H7 (cell line): ENCODE measurements at regions not wholly inside any gene's neighbourhood (a gene's known extent, or its start where the extent isn't known, plus 50 kb on each side); places are given as distances from the start of the nearest gene placed in this dataset.
"Not testable (repeated sequence)": the region's sequence is repeated elsewhere in the genome, so short reads cannot be mapped to it uniquely, and the experiment has no call there.

ENCODE experiments used
- DNase-seq: peaks from one replicate; pipeline ENCODE4 v3.0.0; 2012
- H3K27me3 ChIP-seq: 2 replicates; pipeline ENCODE4 v1.6.0; 2011; ENCODE audit warnings: mild to moderate bottlenecking, low read length; ENCODE audit not compliant: control insufficient read depth, insufficient read depth
- H3K36me3 ChIP-seq: replicated peaks from 2 replicates; pipeline ENCODE4 v1.5.1; 2011; ENCODE audit warnings: low read length; ENCODE audit not compliant: control insufficient read depth, insufficient read depth
- H3K4me3 ChIP-seq: 2 replicates; pipeline ENCODE4 v1.5.1; 2011; ENCODE audit warnings: low read depth, mild to moderate bottlenecking, control low read depth, low read length, moderate library complexity; ENCODE audit not compliant: insufficient read depth

- Histone ChIP-seq H3K4me3 (no peak overlapping the region), H3K27me3 (no peaks in the 10 kb centered on the region; the same call in 1 of the 2 replicates), H3K36me3 (no peaks in the 10 kb centered on the region)
- DNase-seq: no peak
These were observed 77.4 kb upstream of the SULF2 start for GRCh38 chr20:47862574-47863240.

GRCh38 chr20:47861116-47861515 is 75.8 kb upstream of the SULF2 start:
- Histone ChIP-seq H3K36me3 (no peaks in the 10 kb centered on the region), H3K27me3 (no peaks in the 10 kb centered on the region; the same call in 1 of the 2 replicates), H3K4me3 (no peak overlapping the region)
- DNase-seq: no peak

- Histone ChIP-seq H3K27me3 (no peaks in the 10 kb centered on the region), H3K36me3 (no peaks in the 10 kb centered on the region), H3K4me3 (no peak overlapping the region)
- DNase-seq: no peak
These were observed 75.0 kb upstream of the SULF2 start for GRCh38 chr20:47860049-47860830.

GRCh38 chr20:47859278-47859677 is 74.0 kb upstream of the SULF2 start:
- H3K36me3 ChIP-seq: no peaks in the 10 kb centered on the region
- no peaks in the 10 kb centered on the region for H3K27me3 ChIP-seq
- no peak for DNase-seq
- no peak overlapping the region for H3K4me3 ChIP-seq

GRCh38 chr20:47857569-47858464 is 72.5 kb upstream of the SULF2 start:
- peak; percentile 52 for DNase-seq
- Histone ChIP-seq H3K4me3 (no peak overlapping the region), H3K36me3 (no peaks in the 10 kb centered on the region), H3K27me3 (no peaks in the 10 kb centered on the region)

GRCh38 chr20:47857187-47857568 is 71.9 kb upstream of the SULF2 start:
- peak; percentile 47 for DNase-seq
- Histone ChIP-seq H3K36me3 (no peaks in the 10 kb centered on the region), H3K4me3 (no peak overlapping the region), H3K27me3 (no peaks in the 10 kb centered on the region)

GRCh38 chr20:47855799-47856198 is 70.5 kb upstream of the SULF2 start:
- H3K27me3 ChIP-seq: no peaks in the 10 kb centered on the region
- H3K4me3 ChIP-seq: no peak overlapping the region
- DNase-seq: no peak
- no peaks in the 10 kb centered on the region for H3K36me3 ChIP-seq

GRCh38 chr20:47854687-47855212 is 69.5 kb upstream of the SULF2 start:
- Histone ChIP-seq H3K27me3 (no peaks in the 10 kb centered on the region), H3K36me3 (no peaks in the 10 kb centered on the region)
- peak; percentile 84 for DNase-seq

GRCh38 chr20:47851774-47852173 is 66.5 kb upstream of the SULF2 start:
- H3K27me3 ChIP-seq: no peaks in the 10 kb centered on the region
- DNase-seq: no peak
- no peak overlapping the region for H3K4me3 ChIP-seq
- no peaks in the 10 kb centered on the region for H3K36me3 ChIP-seq

More at GRCh38 chr20:47854687-47855212, 69.5 kb upstream of the SULF2 start:
- H3K4me3 ChIP-seq: no peak overlapping the region

- Histone ChIP-seq H3K36me3 (no peaks in the 10 kb centered on the region), H3K27me3 (no peaks in the 10 kb centered on the region), H3K4me3 (no peak overlapping the region)
- DNase-seq: no peak
These were observed 64.9 kb upstream of the SULF2 start for GRCh38 chr20:47850146-47850545.

GRCh38 chr20:47849596-47849995 is 64.3 kb upstream of the SULF2 start:
- H3K27me3 ChIP-seq: no peaks in the 10 kb centered on the region
- H3K4me3 ChIP-seq: no peak overlapping the region
- no peak for DNase-seq
- no peaks in the 10 kb centered on the region for H3K36me3 ChIP-seq

GRCh38 chr20:47849006-47849405 is 63.7 kb upstream of the SULF2 start:
- no peaks in the 10 kb centered on the region for H3K36me3 ChIP-seq
- DNase-seq: no peak
- H3K4me3 ChIP-seq: no peak overlapping the region
- no peaks in the 10 kb centered on the region for H3K27me3 ChIP-seq

GRCh38 chr20:47848534-47848933 is 63.3 kb upstream of the SULF2 start:
- DNase-seq, H3K36me3 ChIP-seq, H3K4me3 ChIP-seq, H3K27me3 ChIP-seq: not testable (repeated sequence)

GRCh38 chr20:47847884-47848485 is 62.7 kb upstream of the SULF2 start:
- H3K36me3 ChIP-seq: no peaks in the 10 kb centered on the region
- no peak for DNase-seq

More at GRCh38 chr20:47847884-47848485, 62.7 kb upstream of the SULF2 start:
- Histone ChIP-seq H3K27me3 (no peaks in the 10 kb centered on the region), H3K4me3 (no peak overlapping the region)
